Endodermal cell (in vitro differentiated cells): ENCODE measurements at regions not wholly inside any gene's neighbourhood (a gene's known extent, or its start where the extent isn't known, plus 50 kb on each side); places are given as distances from the start of the nearest gene placed in this dataset.

Source experiments
- DNase-seq: peaks from one replicate; pipeline ENCODE4 v3.0.0-alpha.2; 2017
- H3K27ac ChIP-seq: 2 replicates; pipeline ENCODE4 v1.5.1; 2013; ENCODE audit warnings: mild to moderate bottlenecking, low read depth, low read length, moderate library complexity
- H3K27me3 ChIP-seq: 2 replicates; pipeline ENCODE4 v1.6.1; 2013; ENCODE audit warnings: mild to moderate bottlenecking, low read length, moderate library complexity; ENCODE audit not compliant: insufficient read depth, control insufficient read depth, poor library complexity, severe bottlenecking
- H3K36me3 ChIP-seq: 2 replicates; pipeline ENCODE4 v1.7.0; 2013; ENCODE audit warnings: mild to moderate bottlenecking, low read length, moderate library complexity; ENCODE audit not compliant: control insufficient read depth, insufficient read depth
- H3K4me1 ChIP-seq: one replicate; pipeline ENCODE4 v1.7.0; 2013; ENCODE audit warnings: low read length; ENCODE audit not compliant: control insufficient read depth, insufficient read depth
- H3K4me3 ChIP-seq: 2 replicates; pipeline ENCODE4 v1.5.1; 2013; ENCODE audit warnings: mild to moderate bottlenecking, low read length, moderate library complexity
- H3K9ac ChIP-seq: 2 replicates; pipeline ENCODE4 v1.6.1; 2013; ENCODE audit warnings: mild to moderate bottlenecking, low read length, moderate library complexity; ENCODE audit not compliant: poor library complexity, severe bottlenecking; ENCODE audit errors: extremely low read depth
- H3K9me3 ChIP-seq: 2 replicates; pipeline ENCODE4 v1.6.1; 2013; ENCODE audit warnings: mild to moderate bottlenecking, low read length, moderate library complexity; ENCODE audit not compliant: control insufficient read depth
- H3K27ac Mint-ChIP-seq: 2 replicates; pipeline ENCODE4 v1.8.0; 2020; ENCODE audit warnings: mixed read lengths
- H3K27me3 Mint-ChIP-seq: 2 replicates; pipeline ENCODE4 v1.8.0; 2021; ENCODE audit warnings: mild to moderate bottlenecking, mixed read lengths; ENCODE audit not compliant: insufficient read depth
- H3K36me3 Mint-ChIP-seq: 2 replicates; pipeline ENCODE4 v1.8.0; 2020; ENCODE audit warnings: low read depth, mixed read lengths
- H3K4me1 Mint-ChIP-seq: 2 replicates; pipeline ENCODE4 v1.8.0; 2020; ENCODE audit warnings: mixed read lengths
- H3K4me3 Mint-ChIP-seq: 2 replicates; pipeline ENCODE4 v1.8.0; 2020; ENCODE audit warnings: mild to moderate bottlenecking, moderate library complexity, mixed read lengths
- H3K9me3 Mint-ChIP-seq: 2 replicates; pipeline ENCODE4 v1.8.0; 2020; ENCODE audit warnings: mild to moderate bottlenecking, mixed read lengths
- WGBS, 2 experiments: methylation state at CpG; one replicate each; pipeline versions ENCODE4 v1.1.5 to v1.1.7; 2013; ENCODE audit warnings: missing lambda C conversion rate in 2 of 2, mixed read lengths in 1 of 2; ENCODE audit not compliant: insufficient coverage in 1 of 2, insufficient read length in 1 of 2; 5-methylcytosine and 5-hydroxymethylcytosine counted together
- TF ChIP-seq, protein P1 (sequence below): fragments of 200-600 bp; sonication (generic); conservative IDR thresholded peaks from 2 replicates; pipeline ENCODE4 v1.5.0; 2021; ENCODE audit warnings: antibody characterized with exemption, mild to moderate bottlenecking

DNA sequence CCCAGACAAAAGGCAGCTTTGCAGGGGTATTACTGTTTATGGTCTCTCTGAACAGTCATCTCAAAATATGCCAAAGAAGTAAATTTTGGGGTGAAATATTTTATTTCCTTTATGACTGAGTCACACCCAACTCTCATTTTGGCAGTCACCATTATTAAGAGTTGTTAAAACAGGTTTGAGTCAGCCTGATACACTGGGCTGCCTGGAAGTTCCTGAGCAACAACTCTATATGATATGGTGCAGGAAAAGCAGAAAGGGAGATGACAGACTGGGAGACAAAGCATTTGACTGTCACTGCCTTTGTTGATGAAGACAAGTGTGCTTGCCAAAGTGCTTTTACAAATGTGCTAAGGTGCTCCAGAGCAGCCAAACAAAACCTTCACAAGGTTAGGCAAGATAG is 1263.5 kb downstream of the PCDH7 start:
- H3K9ac ChIP-seq = no peak overlapping the region
- H3K4me3 ChIP-seq = no peak overlapping the region
- no peaks in the 10 kb centered on the region for H3K4me1 Mint-ChIP-seq

DNA sequence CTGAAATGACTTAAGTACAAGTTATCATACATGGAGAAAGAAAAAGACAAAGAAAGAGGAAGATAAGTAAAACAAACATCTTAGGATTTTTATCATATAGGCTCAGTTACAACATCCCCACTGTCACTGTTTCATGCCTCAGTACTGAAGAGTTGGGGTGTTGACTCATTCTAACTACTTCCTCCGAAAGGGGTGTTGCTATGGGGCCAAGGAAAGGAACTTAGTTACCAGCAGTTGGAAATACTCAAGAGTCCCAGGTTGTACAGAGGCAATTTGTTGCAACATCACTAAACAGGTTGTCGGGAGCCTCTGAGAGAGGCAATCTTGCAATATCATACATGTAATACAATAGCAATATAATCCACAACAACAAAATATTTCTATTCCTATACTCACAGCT is 1264.7 kb downstream of the PCDH7 start:
- TF ChIP-seq, protein P1, sequence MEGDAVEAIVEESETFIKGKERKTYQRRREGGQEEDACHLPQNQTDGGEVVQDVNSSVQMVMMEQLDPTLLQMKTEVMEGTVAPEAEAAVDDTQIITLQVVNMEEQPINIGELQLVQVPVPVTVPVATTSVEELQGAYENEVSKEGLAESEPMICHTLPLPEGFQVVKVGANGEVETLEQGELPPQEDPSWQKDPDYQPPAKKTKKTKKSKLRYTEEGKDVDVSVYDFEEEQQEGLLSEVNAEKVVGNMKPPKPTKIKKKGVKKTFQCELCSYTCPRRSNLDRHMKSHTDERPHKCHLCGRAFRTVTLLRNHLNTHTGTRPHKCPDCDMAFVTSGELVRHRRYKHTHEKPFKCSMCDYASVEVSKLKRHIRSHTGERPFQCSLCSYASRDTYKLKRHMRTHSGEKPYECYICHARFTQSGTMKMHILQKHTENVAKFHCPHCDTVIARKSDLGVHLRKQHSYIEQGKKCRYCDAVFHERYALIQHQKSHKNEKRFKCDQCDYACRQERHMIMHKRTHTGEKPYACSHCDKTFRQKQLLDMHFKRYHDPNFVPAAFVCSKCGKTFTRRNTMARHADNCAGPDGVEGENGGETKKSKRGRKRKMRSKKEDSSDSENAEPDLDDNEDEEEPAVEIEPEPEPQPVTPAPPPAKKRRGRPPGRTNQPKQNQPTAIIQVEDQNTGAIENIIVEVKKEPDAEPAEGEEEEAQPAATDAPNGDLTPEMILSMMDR = no peak
- no peak overlapping the region for H3K27ac Mint-ChIP-seq

More for the DNA sequence above, 1263.5 kb downstream of the PCDH7 start:
- Histone ChIP-seq H3K9me3 (peaks cover 4% of the 10 kb centered on the region), H3K36me3 (no peaks in the 10 kb centered on the region), H3K27me3 (no peaks in the 10 kb centered on the region), H3K4me1 (no peaks in the 10 kb centered on the region), H3K27ac (no peak overlapping the region)
- DNase-seq = no peak
- Mint-ChIP-seq H3K4me3 (no peak overlapping the region), H3K36me3 (no peaks in the 10 kb centered on the region), H3K27ac (no peak overlapping the region), H3K27me3 (no peaks in the 10 kb centered on the region), H3K9me3 (no peaks in the 10 kb centered on the region)
- TF ChIP-seq, protein P1 = no peak

DNA sequence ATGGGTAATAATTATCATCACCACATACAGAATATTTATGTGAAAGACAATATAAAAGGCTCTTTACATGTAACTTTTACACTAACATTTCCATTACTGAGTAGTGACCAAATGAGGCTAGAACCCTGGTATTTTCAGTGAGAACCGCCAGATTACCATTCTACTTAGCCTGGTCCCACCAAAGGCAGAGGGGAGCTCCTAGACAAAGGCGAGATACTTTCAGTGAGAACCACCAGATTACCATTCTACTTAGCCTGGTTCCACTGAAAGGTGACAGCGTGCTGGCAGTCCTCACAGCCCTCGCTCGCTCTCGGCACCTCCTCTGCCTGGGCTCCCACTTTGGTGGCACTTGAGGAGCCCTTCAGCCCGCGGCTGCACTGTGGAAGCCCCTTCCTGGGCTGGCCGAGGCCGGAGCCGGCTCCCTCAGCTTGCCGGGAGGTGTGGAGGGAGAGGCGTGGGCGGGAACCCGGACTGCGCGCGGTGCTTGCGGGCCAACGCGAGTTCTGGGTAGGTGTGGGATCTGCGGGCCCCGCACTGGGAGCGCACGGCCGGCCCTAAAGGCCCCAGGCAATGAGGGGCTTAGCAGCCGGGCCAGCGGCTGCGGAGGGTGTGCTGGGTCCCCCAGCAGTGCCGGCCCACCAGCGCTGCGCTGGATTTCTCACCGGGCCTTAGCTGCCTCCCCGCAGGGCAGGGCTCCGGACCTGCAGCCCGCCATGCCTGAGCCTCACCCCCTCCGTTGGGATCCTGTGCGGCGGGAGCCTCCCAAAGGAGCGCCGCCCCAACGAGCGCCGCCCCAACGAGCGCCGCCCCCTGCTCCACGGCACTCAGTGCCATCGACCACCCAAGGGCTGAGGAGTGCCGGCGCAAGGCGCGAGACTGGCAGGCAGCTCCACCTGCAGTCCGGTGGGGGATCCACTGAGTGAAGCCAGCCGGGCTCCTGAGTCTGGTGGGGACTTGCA is 1276.1 kb downstream of the PCDH7 start:
- no peaks in the 10 kb centered on the region for H3K4me1 ChIP-seq
- Mint-ChIP-seq H3K27me3 (no peaks in the 10 kb centered on the region), H3K27ac (peak overlapping the region; percentile 66), H3K4me1 (peaks cover 8% of the 10 kb centered on the region), H3K9me3 (no peaks in the 10 kb centered on the region), H3K36me3 (no peaks in the 10 kb centered on the region), H3K4me3 (peak overlapping the region; percentile 64)
- H3K27ac ChIP-seq = no peak overlapping the region
- no peak overlapping the region for H3K9ac ChIP-seq
- DNase-seq = peak; percentile 87
- H3K4me3 ChIP-seq = no peak overlapping the region
- whole genome bisulfite sequencing, 2 experiments = 87 to 92% methylated on average over 23 to 55 of the region's 55 CpGs
- TF ChIP-seq, protein P1 = peak; percentile 61
- no peaks in the 10 kb centered on the region for H3K36me3 ChIP-seq
- no peaks in the 10 kb centered on the region for H3K9me3 ChIP-seq
- no peaks in the 10 kb centered on the region for H3K27me3 ChIP-seq

More for the DNA sequence above, 1264.7 kb downstream of the PCDH7 start:
- Mint-ChIP-seq H3K4me1 (no peaks in the 10 kb centered on the region), H3K9me3 (no peaks in the 10 kb centered on the region), H3K27me3 (no peaks in the 10 kb centered on the region), H3K4me3 (no peak overlapping the region), H3K36me3 (no peaks in the 10 kb centered on the region)
- WGBS, 2 experiments = 95% methylated on average over 2 of the region's 2 CpGs; no CpG with 5 or more reads in 1 of the 2 experiments
- no peak for DNase-seq
- Histone ChIP-seq H3K27ac (no peak overlapping the region), H3K27me3 (no peaks in the 10 kb centered on the region), H3K4me3 (no peak overlapping the region), H3K9me3 (no peaks in the 10 kb centered on the region), H3K4me1 (no peaks in the 10 kb centered on the region), H3K36me3 (no peaks in the 10 kb centered on the region), H3K9ac (no peak overlapping the region)
